Mesothelial cell of epicardium (in vitro differentiated cells): ENCODE measurements at regions not wholly inside any gene's neighbourhood (a gene's known extent, or its start where the extent isn't known, plus 50 kb on each side); places are given as distances from the start of the nearest gene placed in this dataset.

Experiments
- DNase-seq, 2 experiments: peaks; one replicate each; pipeline ENCODE4 v3.0.0; 2021; ENCODE audit warnings: low spot score in 2 of 2; ENCODE audit not compliant: unreplicated experiment in 2 of 2
- H3K27ac Mint-ChIP-seq: 2 replicates; pipeline ENCODE4 v1.8.0; 2021; ENCODE audit warnings: mixed read lengths
- H3K27me3 Mint-ChIP-seq: 2 replicates; pipeline ENCODE4 v1.8.0; 2021; ENCODE audit warnings: low read depth, mixed read lengths
- H3K36me3 Mint-ChIP-seq: 2 replicates; pipeline ENCODE4 v1.8.0; 2021; ENCODE audit warnings: mixed read lengths
- H3K4me1 Mint-ChIP-seq: 2 replicates; pipeline ENCODE4 v1.8.0; 2021; ENCODE audit warnings: mixed read lengths
- H3K4me3 Mint-ChIP-seq: 2 replicates; pipeline ENCODE4 v1.8.0; 2021; ENCODE audit warnings: mild to moderate bottlenecking, moderate library complexity, mixed read lengths
- H3K9me3 Mint-ChIP-seq: 2 replicates; pipeline ENCODE4 v1.8.0; 2021; ENCODE audit warnings: mixed read lengths
- CTCF ChIP-seq: fragments of 200-600 bp; sonication (generic); IDR thresholded peaks from one replicate; pipeline ENCODE4 v1.5.0; 2021; ENCODE audit warnings: antibody characterized with exemption; ENCODE audit not compliant: unreplicated experiment

GRCh38 chr2:196341277-196341841, 170.0 kb upstream of the STK17B start:
- no peaks in the 10 kb centered on the region for H3K27me3 Mint-ChIP-seq
- DNase-seq = no peak
- peaks cover 28% of the 10 kb centered on the region for H3K4me1 Mint-ChIP-seq
- H3K27ac Mint-ChIP-seq = no peak overlapping the region
- no peak overlapping the region for H3K4me3 Mint-ChIP-seq
- H3K9me3 Mint-ChIP-seq = no peaks in the 10 kb centered on the region
- TF ChIP-seq CTCF = no peak
- H3K36me3 Mint-ChIP-seq = no peaks in the 10 kb centered on the region

- Mint-ChIP-seq H3K27ac (no peak overlapping the region), H3K27me3 (no peaks in the 10 kb centered on the region), H3K4me1 (peaks cover 7% of the 10 kb centered on the region), H3K4me3 (no peak overlapping the region), H3K36me3 (no peaks in the 10 kb centered on the region), H3K9me3 (peaks cover 2% of the 10 kb centered on the region)
- no peak for TF ChIP-seq CTCF
- no peak for DNase-seq
Measured at GRCh38 chr2:196344397-196344796, 173.0 kb upstream of the STK17B start.

- Mint-ChIP-seq H3K4me1 (peaks cover 1% of the 10 kb centered on the region), H3K9me3 (peaks cover 4% of the 10 kb centered on the region), H3K4me3 (no peak overlapping the region), H3K36me3 (no peaks in the 10 kb centered on the region), H3K27me3 (no peaks in the 10 kb centered on the region), H3K27ac (no peak overlapping the region)
- no peak for DNase-seq
- no peak for TF ChIP-seq CTCF
Measured at GRCh38 chr2:196353717-196354116, 182.3 kb upstream of the STK17B start.

GRCh38 chr2:196354186-196354585, 182.8 kb upstream of the STK17B start:
- DNase-seq = no peak
- no peak for TF ChIP-seq CTCF
- H3K4me1 Mint-ChIP-seq = peaks cover 1% of the 10 kb centered on the region
- no peaks in the 10 kb centered on the region for H3K36me3 Mint-ChIP-seq
- no peak overlapping the region for H3K27ac Mint-ChIP-seq
- H3K9me3 Mint-ChIP-seq = peaks cover 4% of the 10 kb centered on the region
- no peaks in the 10 kb centered on the region for H3K27me3 Mint-ChIP-seq
- H3K4me3 Mint-ChIP-seq = no peak overlapping the region

GRCh38 chr2:196356332-196356731, 185.0 kb upstream of the STK17B start:
- no peak for TF ChIP-seq CTCF
- no peak overlapping the region for H3K4me3 Mint-ChIP-seq
- H3K9me3 Mint-ChIP-seq = peaks cover 4% of the 10 kb centered on the region
- H3K36me3 Mint-ChIP-seq = no peaks in the 10 kb centered on the region
- no peak overlapping the region for H3K27ac Mint-ChIP-seq
- no peak for DNase-seq
- H3K4me1 Mint-ChIP-seq = peaks cover 5% of the 10 kb centered on the region
- H3K27me3 Mint-ChIP-seq = no peaks in the 10 kb centered on the region

- H3K4me1 Mint-ChIP-seq = peaks cover 12% of the 10 kb centered on the region
- H3K27ac Mint-ChIP-seq = no peak overlapping the region
- H3K4me3 Mint-ChIP-seq = no peak overlapping the region
- DNase-seq = no peak
- peaks cover 5% of the 10 kb centered on the region for H3K9me3 Mint-ChIP-seq
- no peaks in the 10 kb centered on the region for H3K36me3 Mint-ChIP-seq
- no peak for TF ChIP-seq CTCF
- no peaks in the 10 kb centered on the region for H3K27me3 Mint-ChIP-seq
Measured at GRCh38 chr2:196360650-196361049, 189.3 kb upstream of the STK17B start.
